ENCODE measurements at regions not wholly inside any gene's neighbourhood (a gene's known extent, or its start where the extent isn't known, plus 50 kb on each side); places are given as distances from the start of the nearest gene placed in this dataset.

DNA sequence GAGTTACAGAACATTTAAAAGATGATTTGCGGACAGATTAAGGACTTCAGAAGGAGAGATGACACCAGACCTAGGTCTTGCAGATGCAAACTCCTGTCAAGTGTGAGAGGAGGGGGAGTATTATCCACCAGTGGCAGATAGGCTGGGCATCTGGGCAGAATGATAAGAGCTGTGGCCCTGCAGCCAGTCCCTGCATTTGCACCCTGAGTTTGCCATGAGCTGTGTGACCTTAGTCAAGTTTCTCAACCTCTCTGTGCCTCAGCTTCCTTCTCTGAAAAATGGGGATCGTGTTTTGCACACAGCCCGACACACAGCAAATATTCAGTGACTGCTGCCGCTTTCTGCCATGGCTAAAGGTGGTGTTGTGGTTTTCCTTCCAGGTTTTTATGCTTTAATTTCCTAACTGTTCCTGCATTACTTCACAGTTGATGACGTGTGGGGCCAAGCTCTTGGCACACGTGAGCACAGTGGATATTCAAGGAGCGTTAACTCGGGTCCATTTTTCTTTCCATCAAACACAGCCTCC is 516.2 kb downstream of the CDH26 start:
- Histone ChIP-seq H3K27ac (ENCODE audit: low read depth in 1 of 2, low read length in 1 of 2) (no peak overlapping the region), H3K36me3 (ENCODE audit: control insufficient read depth in 2 of 2, insufficient read depth in 2 of 2, low read length in 1 of 2) (no peaks in the 10 kb centered on the region), H3K4me3 (ENCODE audit: low read length in 2 of 2) (no peak overlapping the region), H3K9me3 (ENCODE audit: control insufficient read depth in 2 of 2, insufficient read depth in 1 of 2, low read length in 1 of 2) (no peaks in the 10 kb centered on the region), H3K27me3 (ENCODE audit: control insufficient read depth in 2 of 2, insufficient read depth in 1 of 2, low read length in 1 of 2) (peaks cover 0 to 5% of the 10 kb centered on the region in 2 donors), H3K4me1 (ENCODE audit: control insufficient read depth in 2 of 2, insufficient read depth in 2 of 2, low read length in 2 of 2) (no peaks in the 10 kb centered on the region)
- DNase-seq (ENCODE audit: low read depth in 6 of 9, low spot score in 9 of 9): no peak
- 86% methylated on average over 8 of the region's 8 CpGs for WGBS

DNA sequence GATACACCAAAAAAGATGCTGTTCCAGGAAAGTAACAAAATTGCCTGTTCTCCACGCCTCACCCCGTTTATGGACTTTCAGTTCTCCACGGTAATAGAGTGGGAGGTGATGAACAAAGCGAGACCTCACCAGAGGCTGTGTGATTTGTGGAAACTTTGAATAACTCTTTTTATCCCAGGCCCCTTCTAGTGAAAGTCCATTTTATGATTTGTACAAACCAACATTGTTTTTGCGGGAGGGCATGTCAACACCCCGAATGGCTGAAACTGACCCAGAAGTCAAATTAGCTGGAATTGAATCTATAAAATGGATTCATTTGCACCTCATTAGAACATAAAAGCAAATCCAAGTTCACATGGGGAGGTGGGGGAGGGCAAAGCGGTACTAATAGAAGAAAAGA is 517.8 kb downstream of the CDH26 start:
- 94% methylated on average over 7 of the region's 7 CpGs for WGBS

GRCh38 chr20:60477958-60478357 is 519.7 kb downstream of the CDH26 start:
- H3K4me1 ChIP-seq (ENCODE audit: control insufficient read depth in 2 of 2, insufficient read depth in 2 of 2, low read length in 2 of 2): no peaks in the 10 kb centered on the region
- H3K27ac ChIP-seq (ENCODE audit: low read depth in 1 of 2, low read length in 1 of 2): no peak overlapping the region
- H3K27me3 ChIP-seq (ENCODE audit: control insufficient read depth in 2 of 2, insufficient read depth in 1 of 2, low read length in 1 of 2): peaks cover 0 to 5% of the 10 kb centered on the region in 2 donors
- H3K4me3 ChIP-seq (ENCODE audit: low read length in 2 of 2): no peak overlapping the region
- 23% methylated on average over 11 of the region's 11 CpGs for WGBS
- no peak for DNase-seq (ENCODE audit: low read depth in 6 of 9, low spot score in 9 of 9)
- no peaks in the 10 kb centered on the region for H3K36me3 ChIP-seq (ENCODE audit: control insufficient read depth in 2 of 2, insufficient read depth in 2 of 2, low read length in 1 of 2)
- no peaks in the 10 kb centered on the region for H3K9me3 ChIP-seq (ENCODE audit: control insufficient read depth in 2 of 2, insufficient read depth in 1 of 2, low read length in 1 of 2)

More for the DNA sequence above, 517.8 kb downstream of the CDH26 start:
- Histone ChIP-seq H3K36me3 (ENCODE audit: control insufficient read depth in 2 of 2, insufficient read depth in 2 of 2, low read length in 1 of 2) (no peaks in the 10 kb centered on the region), H3K4me1 (ENCODE audit: control insufficient read depth in 2 of 2, insufficient read depth in 2 of 2, low read length in 2 of 2) (no peaks in the 10 kb centered on the region), H3K9me3 (ENCODE audit: control insufficient read depth in 2 of 2, insufficient read depth in 1 of 2, low read length in 1 of 2) (no peaks in the 10 kb centered on the region), H3K4me3 (ENCODE audit: low read length in 2 of 2) (no peak overlapping the region), H3K27me3 (ENCODE audit: control insufficient read depth in 2 of 2, insufficient read depth in 1 of 2, low read length in 1 of 2) (peaks cover 0 to 5% of the 10 kb centered on the region in 2 donors), H3K27ac (ENCODE audit: low read depth in 1 of 2, low read length in 1 of 2) (no peak overlapping the region)
- DNase-seq (ENCODE audit: low read depth in 6 of 9, low spot score in 9 of 9): no peak

DNA sequence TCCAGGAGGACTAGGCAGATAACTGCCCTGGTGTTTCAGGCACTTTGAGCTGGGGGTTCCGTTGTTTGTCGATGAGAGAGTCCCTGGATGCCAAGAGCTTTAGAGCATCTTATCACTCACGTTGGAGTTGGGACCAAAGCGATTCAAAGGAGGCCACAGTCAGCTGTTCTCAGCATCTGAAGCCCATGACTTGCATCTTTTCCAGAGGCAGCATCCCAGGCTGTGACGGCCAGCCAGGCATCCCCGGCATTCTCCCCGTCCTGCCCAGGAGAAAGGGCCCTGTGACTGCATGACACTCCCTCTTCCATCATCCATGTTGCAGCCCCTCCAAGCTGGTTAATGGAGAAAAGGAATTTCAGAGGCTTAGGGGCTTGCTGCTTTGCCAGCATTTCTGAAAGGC is 520.3 kb downstream of the CDH26 start:
- Histone ChIP-seq H3K36me3 (ENCODE audit: control insufficient read depth in 2 of 2, insufficient read depth in 2 of 2, low read length in 1 of 2) (no peaks in the 10 kb centered on the region), H3K27ac (ENCODE audit: low read depth in 1 of 2, low read length in 1 of 2) (no peak overlapping the region), H3K9me3 (ENCODE audit: control insufficient read depth in 2 of 2, insufficient read depth in 1 of 2, low read length in 1 of 2) (no peaks in the 10 kb centered on the region), H3K4me3 (ENCODE audit: low read length in 2 of 2) (no peak overlapping the region), H3K27me3 (ENCODE audit: control insufficient read depth in 2 of 2, insufficient read depth in 1 of 2, low read length in 1 of 2) (peaks cover 0 to 5% of the 10 kb centered on the region in 2 donors), H3K4me1 (ENCODE audit: control insufficient read depth in 2 of 2, insufficient read depth in 2 of 2, low read length in 2 of 2) (no peaks in the 10 kb centered on the region)
- DNase-seq (ENCODE audit: low read depth in 6 of 9, low spot score in 9 of 9): no peak
- WGBS: 87% methylated on average over 7 of the region's 7 CpGs

DNA sequence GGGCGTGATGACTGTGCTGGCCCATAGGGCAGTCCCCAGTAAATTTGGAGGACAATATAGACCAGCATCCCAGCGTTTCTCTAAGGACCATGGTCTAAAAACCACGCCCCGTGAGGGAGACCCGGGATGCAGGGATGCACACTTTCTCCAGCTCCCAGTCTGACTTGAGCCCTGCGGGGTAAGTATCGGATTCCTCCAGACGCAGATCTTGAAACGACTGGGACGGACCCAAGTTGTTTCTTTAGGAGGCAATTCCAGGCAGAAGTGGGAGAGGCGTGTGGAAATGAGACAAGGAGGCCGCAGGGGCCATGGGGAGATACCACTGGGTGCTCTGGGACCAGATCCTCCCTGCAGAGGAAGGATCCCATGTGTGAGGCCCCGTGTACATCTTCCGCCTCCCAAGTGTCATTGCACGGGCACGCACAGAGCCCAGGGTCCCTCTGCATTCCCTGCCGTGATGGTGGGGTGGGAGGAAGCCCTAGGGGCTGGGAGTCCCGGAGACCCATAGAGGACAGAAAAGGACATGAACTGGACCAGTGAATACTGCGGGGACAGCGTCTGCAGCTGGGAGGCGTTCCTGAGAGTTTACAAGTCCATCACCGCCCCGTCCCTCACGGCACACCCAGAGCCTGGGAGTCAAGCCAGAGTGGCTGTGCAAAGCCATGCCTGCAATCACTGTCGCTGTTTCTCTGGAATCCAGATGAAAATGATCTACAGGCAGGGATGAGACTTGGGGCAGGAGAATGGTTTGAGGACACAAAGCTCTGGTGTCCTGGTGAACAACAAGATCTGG is 522.9 kb downstream of the CDH26 start:
- Histone ChIP-seq H3K36me3 (ENCODE audit: control insufficient read depth in 2 of 2, insufficient read depth in 2 of 2, low read length in 1 of 2) (no peaks in the 10 kb centered on the region), H3K9me3 (ENCODE audit: control insufficient read depth in 2 of 2, insufficient read depth in 1 of 2, low read length in 1 of 2) (no peaks in the 10 kb centered on the region), H3K4me3 (ENCODE audit: low read length in 2 of 2) (no peak overlapping the region), H3K4me1 (ENCODE audit: control insufficient read depth in 2 of 2, insufficient read depth in 2 of 2, low read length in 2 of 2) (no peaks in the 10 kb centered on the region), H3K27me3 (ENCODE audit: control insufficient read depth in 2 of 2, insufficient read depth in 1 of 2, low read length in 1 of 2) (peaks cover 0 to 5% of the 10 kb centered on the region in 2 donors), H3K27ac (ENCODE audit: low read depth in 1 of 2, low read length in 1 of 2) (no peak overlapping the region)
- no peak for DNase-seq (ENCODE audit: low read depth in 6 of 9, low spot score in 9 of 9)
- WGBS: 88% methylated on average over 25 of the region's 25 CpGs

DNA sequence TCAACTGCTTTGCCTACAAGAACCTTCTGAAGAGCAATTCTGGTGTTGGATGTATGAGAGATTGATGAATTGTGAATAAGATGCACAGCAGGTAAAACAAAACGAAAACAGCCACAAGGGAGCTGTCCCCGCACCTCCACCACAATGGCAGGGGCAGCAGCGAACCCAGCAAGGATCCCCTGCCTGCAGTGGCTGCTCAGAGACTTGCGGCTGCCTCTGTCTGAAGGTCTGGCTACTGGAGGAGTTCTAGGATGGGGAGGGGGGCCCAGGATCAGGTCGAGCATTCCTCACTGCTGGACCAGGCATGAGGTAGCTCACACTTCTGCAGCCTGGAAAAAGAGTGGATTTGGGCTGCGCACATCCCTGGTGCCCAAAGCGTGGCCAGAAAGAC is 523.5 kb downstream of the CDH26 start:
- 58% methylated on average over 7 of the region's 7 CpGs for WGBS
- no peak overlapping the region for H3K27ac ChIP-seq (ENCODE audit: low read depth in 1 of 2, low read length in 1 of 2)
- H3K4me1 ChIP-seq (ENCODE audit: control insufficient read depth in 2 of 2, insufficient read depth in 2 of 2, low read length in 2 of 2): no peaks in the 10 kb centered on the region
- no peaks in the 10 kb centered on the region for H3K9me3 ChIP-seq (ENCODE audit: control insufficient read depth in 2 of 2, insufficient read depth in 1 of 2, low read length in 1 of 2)
- H3K36me3 ChIP-seq (ENCODE audit: control insufficient read depth in 2 of 2, insufficient read depth in 2 of 2, low read length in 1 of 2): no peaks in the 10 kb centered on the region
- H3K4me3 ChIP-seq (ENCODE audit: low read length in 2 of 2): no peak overlapping the region
- peaks cover 0 to 5% of the 10 kb centered on the region in 2 donors for H3K27me3 ChIP-seq (ENCODE audit: control insufficient read depth in 2 of 2, insufficient read depth in 1 of 2, low read length in 1 of 2)
- DNase-seq (ENCODE audit: low read depth in 6 of 9, low spot score in 9 of 9): no peak

GRCh38 chr20:60482221-60483008 is 524.2 kb downstream of the CDH26 start:
- H3K27me3 ChIP-seq (ENCODE audit: control insufficient read depth in 2 of 2, insufficient read depth in 1 of 2, low read length in 1 of 2): peaks cover 0 to 5% of the 10 kb centered on the region in 2 donors
- 83% methylated on average over 16 of the region's 16 CpGs for WGBS
- no peaks in the 10 kb centered on the region for H3K36me3 ChIP-seq (ENCODE audit: control insufficient read depth in 2 of 2, insufficient read depth in 2 of 2, low read length in 1 of 2)
- H3K4me1 ChIP-seq (ENCODE audit: control insufficient read depth in 2 of 2, insufficient read depth in 2 of 2, low read length in 2 of 2): no peaks in the 10 kb centered on the region
- H3K4me3 ChIP-seq (ENCODE audit: low read length in 2 of 2): no peak overlapping the region
- H3K9me3 ChIP-seq (ENCODE audit: control insufficient read depth in 2 of 2, insufficient read depth in 1 of 2, low read length in 1 of 2): no peaks in the 10 kb centered on the region
- DNase-seq (ENCODE audit: low read depth in 6 of 9, low spot score in 9 of 9): no peak
- no peak overlapping the region for H3K27ac ChIP-seq (ENCODE audit: low read depth in 1 of 2, low read length in 1 of 2)

DNA sequence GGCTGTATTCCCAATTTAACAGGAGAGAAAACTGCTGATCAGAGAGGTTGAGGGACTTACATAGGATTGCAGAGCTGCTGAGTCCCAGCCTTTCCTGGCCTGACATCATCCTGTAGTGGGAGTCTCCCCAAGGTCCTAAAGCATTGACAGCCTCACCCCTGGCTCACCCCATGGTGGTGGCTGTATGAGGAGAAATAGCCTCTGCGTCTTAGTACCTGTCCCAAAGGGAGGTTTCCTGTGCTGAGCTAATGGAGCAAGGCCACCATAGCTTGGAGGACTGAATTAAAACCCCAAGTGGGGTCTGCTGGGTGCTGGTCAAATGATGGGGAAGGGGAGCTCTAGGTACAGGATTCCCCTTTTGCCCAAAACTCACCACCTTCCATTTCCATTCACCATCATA is 525.1 kb downstream of the CDH26 start:
- Histone ChIP-seq H3K27me3 (ENCODE audit: control insufficient read depth in 2 of 2, insufficient read depth in 1 of 2, low read length in 1 of 2) (peaks cover 0 to 2% of the 10 kb centered on the region in 2 donors), H3K4me1 (ENCODE audit: control insufficient read depth in 2 of 2, insufficient read depth in 2 of 2, low read length in 2 of 2) (no peaks in the 10 kb centered on the region), H3K27ac (ENCODE audit: low read depth in 1 of 2, low read length in 1 of 2) (no peak overlapping the region), H3K36me3 (ENCODE audit: control insufficient read depth in 2 of 2, insufficient read depth in 2 of 2, low read length in 1 of 2) (no peaks in the 10 kb centered on the region), H3K9me3 (ENCODE audit: control insufficient read depth in 2 of 2, insufficient read depth in 1 of 2, low read length in 1 of 2) (no peaks in the 10 kb centered on the region), H3K4me3 (ENCODE audit: low read length in 2 of 2) (no peak overlapping the region)
- 85% methylated on average over 1 of the region's 1 CpG for WGBS
- no peak for DNase-seq (ENCODE audit: low read depth in 6 of 9, low spot score in 9 of 9)

DNA sequence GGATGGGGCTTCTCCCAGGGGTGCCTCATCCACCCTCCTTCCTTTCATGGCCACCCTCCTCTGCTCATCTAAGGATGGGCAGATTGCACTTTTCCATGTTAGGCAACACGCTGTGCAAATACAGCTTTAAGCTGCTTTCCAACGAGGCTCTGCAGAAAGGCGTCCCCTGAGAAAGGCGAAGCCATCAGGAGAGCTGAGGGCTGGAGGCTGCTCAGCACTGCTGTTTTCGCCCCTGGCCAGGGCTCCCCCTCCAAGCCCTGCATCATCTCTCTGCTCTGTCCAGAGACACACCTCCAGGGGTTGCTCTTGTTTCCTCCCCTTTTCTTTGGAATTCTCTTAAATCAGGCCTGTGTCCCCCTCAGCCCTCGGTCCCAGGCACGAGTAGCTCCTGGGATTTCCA is 526.1 kb downstream of the CDH26 start:
- no peaks in the 10 kb centered on the region for H3K4me1 ChIP-seq (ENCODE audit: control insufficient read depth in 2 of 2, insufficient read depth in 2 of 2, low read length in 2 of 2)
- no peak overlapping the region for H3K4me3 ChIP-seq (ENCODE audit: low read length in 2 of 2)
- WGBS: 88% methylated on average over 7 of the region's 7 CpGs
- H3K27ac ChIP-seq (ENCODE audit: low read depth in 1 of 2, low read length in 1 of 2): no peak overlapping the region
- H3K27me3 ChIP-seq (ENCODE audit: control insufficient read depth in 2 of 2, insufficient read depth in 1 of 2, low read length in 1 of 2): no peaks in the 10 kb centered on the region
- no peak for DNase-seq (ENCODE audit: low read depth in 6 of 9, low spot score in 9 of 9)
- no peaks in the 10 kb centered on the region for H3K9me3 ChIP-seq (ENCODE audit: control insufficient read depth in 2 of 2, insufficient read depth in 1 of 2, low read length in 1 of 2)
- H3K36me3 ChIP-seq (ENCODE audit: control insufficient read depth in 2 of 2, insufficient read depth in 2 of 2, low read length in 1 of 2): no peaks in the 10 kb centered on the region

Data from thymus (tissue), 11 donors.